GM12891 (cell line): ENCODE measurements at regions not wholly inside any gene's neighbourhood (a gene's known extent, or its start where the extent isn't known, plus 50 kb on each side); places are given as distances from the start of the nearest gene placed in this dataset.

Experiments
- DNase-seq: peaks from one replicate; pipeline ENCODE4 v3.0.0; 2011; ENCODE audit warnings: low spot score; ENCODE audit not compliant: insufficient read length
- FAIRE-seq: peaks from 2 replicates; lab custom pipeline; 2011; peaks lifted over from hg19 to GRCh38; lab: Jason Lieb, UNC
- PAX5 ChIP-seq: IDR thresholded peaks from 2 replicates; pipeline ENCODE4 v1.6.1; 2011; ENCODE audit warnings: low read length, moderate library complexity, mild to moderate bottlenecking; ENCODE audit not compliant: insufficient read depth, severe bottlenecking
- POLR2A ChIP-seq: IDR thresholded peaks from 2 replicates; pipeline ENCODE4 v1.6.1; 2011; ENCODE audit warnings: low read depth, low read length, control low read depth
- POLR2AphosphoS5 ChIP-seq: IDR thresholded peaks from 2 replicates; pipeline ENCODE4 v1.6.1; 2011; ENCODE audit warnings: low read depth, low read length, control low read depth
- POU2F2 ChIP-seq: IDR thresholded peaks from 2 replicates; pipeline ENCODE4 v1.6.1; 2011; ENCODE audit warnings: low read depth, mild to moderate bottlenecking, control low read depth, low read length, moderate library complexity
- SPI1 ChIP-seq: IDR thresholded peaks from 2 replicates; pipeline ENCODE4 v1.6.1; 2011; ENCODE audit warnings: low read depth, low read length, control low read depth
- TAF1 ChIP-seq: IDR thresholded peaks from 2 replicates; pipeline ENCODE4 v1.6.1; 2011; ENCODE audit warnings: low read depth, low read length, control low read depth

DNA sequence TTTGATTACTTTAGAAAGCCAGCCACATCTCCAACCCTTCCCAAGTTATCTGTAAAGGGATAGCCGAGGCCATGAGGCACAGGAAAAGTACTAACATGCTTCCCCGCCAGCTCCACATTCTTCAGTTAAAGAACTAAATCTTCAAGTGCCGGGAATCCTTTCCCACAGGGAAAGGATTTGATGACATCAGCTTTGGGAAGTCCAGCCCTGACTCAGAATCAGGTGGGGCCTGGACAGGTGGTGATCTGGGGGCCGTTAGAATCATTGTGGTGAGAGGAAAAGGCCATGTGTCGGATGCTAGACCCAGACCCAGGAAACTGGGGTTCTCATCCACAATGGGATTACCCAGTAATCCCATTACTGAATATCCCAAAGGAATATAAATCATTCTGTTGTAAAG, 580.0 kb downstream of the QKI start:
- FAIRE-seq (no peak), DNase-seq (no peak)
- TF ChIP-seq POU2F2 = no peak
- TF ChIP-seq POLR2A = no peak
- TF ChIP-seq SPI1 = no peak
- no peak for TF ChIP-seq PAX5
- no peak for TF ChIP-seq POLR2AphosphoS5
- TF ChIP-seq TAF1 = no peak

DNA sequence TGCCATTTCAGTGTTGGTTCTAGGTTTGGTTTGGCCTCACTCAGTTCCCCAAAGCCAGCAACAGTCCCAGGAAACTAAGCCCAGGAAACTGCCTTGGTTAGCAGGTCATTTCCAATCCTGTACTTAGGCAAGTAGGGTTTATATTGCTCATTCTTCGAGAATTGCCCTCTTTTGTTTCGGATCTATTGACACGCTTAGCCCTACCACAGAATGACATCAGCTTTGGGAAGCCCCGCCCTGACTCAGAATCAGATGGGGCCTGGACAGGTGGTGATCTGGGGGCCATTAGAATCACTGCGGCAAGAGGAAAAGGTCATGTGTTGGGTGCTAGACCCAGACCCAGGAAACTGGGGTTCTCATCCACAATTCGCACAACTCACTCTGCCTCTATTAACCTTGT, 578.2 kb downstream of the QKI start:
- TF ChIP-seq SPI1 (no peak), POLR2AphosphoS5 (no peak), PAX5 (no peak), POLR2A (no peak), POU2F2 (no peak), TAF1 (no peak)
- DNase-seq = no peak
- FAIRE-seq = no peak

GRCh38 chr6:163992056-163992455, 577.5 kb downstream of the QKI start:
- DNase-seq (no peak), FAIRE-seq (no peak)
- TF ChIP-seq TAF1 (no peak), PAX5 (no peak), POLR2AphosphoS5 (no peak), POU2F2 (no peak), POLR2A (no peak), SPI1 (no peak)

- FAIRE-seq = no peak
- TF ChIP-seq POLR2AphosphoS5 (no peak), POLR2A (no peak), PAX5 (no peak), POU2F2 (no peak), TAF1 (no peak), SPI1 (no peak)
Measured at GRCh38 chr6:163991321-163991720, 576.8 kb downstream of the QKI start.

DNA sequence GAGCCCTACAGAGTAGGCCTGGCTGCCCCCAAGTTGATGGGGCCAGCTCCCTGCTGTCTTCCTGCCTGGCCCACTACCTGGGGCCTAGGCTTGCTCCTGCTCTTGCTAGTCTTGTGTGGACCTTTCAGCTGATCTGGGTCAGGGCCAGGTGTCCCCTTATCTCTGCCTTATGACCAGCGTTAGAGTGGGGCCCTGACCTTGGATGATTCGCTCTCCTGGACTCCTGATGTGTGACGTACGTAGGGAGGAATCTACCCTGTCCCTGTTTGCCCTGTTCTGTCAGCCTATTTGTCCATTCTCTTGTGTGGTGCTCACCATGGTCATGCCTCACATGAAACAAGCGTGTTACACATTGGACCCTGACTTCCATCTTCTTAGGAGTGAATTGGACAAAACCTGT, 571.8 kb downstream of the QKI start:
- FAIRE-seq = no peak
- DNase-seq = no peak
- TF ChIP-seq PAX5 (no peak), TAF1 (no peak), SPI1 (no peak), POLR2AphosphoS5 (no peak), POLR2A (no peak), POU2F2 (no peak)

More at GRCh38 chr6:163991321-163991720, 576.8 kb downstream of the QKI start:
- DNase-seq = no peak

DNA sequence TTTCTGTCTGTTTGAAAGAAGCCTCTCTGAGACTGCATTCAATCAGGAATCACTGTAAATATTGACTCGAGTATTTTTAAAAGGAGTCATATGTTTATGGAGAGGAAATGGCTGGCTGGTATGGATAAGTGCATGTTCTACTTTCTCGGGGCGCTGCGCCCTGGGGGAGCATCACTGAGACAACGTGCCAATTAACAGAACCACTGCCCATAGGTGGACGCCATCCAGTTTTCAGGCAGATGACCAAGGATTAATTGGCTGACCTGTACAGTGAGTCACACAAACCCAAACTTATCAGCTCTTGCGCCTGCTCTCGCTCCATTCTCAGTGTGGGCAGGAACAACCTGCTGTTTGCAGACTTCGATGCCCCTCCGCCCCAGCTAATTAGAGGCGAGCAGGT, 571.2 kb downstream of the QKI start:
- DNase-seq (no peak), FAIRE-seq (no peak)
- TF ChIP-seq POLR2A (no peak), PAX5 (no peak), SPI1 (no peak), POLR2AphosphoS5 (no peak), POU2F2 (no peak), TAF1 (no peak)

DNA sequence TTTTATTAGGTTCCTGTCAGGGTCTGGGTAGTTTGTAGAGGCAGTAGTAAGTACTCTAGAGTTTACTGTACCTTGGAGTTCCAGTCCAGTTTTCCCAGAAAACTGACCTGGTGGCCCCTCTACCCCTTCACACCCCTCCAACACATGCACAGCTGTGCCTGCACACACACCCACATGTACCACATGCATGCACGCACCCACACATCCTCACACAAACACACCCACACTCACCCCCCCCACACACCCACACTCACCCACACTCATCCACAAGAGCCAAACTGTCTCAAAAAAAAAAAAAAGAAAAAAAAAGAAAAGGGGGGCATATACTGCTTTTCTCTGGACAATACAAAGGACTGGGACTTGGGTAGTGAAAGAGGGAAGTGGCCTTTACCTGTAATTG, 570.5 kb downstream of the QKI start:
- DNase-seq (no peak), FAIRE-seq (no peak)
- TF ChIP-seq POLR2AphosphoS5 (no peak), TAF1 (no peak), SPI1 (peak; percentile 17; the same call in 1 of the 2 replicates), POU2F2 (no peak)

DNA sequence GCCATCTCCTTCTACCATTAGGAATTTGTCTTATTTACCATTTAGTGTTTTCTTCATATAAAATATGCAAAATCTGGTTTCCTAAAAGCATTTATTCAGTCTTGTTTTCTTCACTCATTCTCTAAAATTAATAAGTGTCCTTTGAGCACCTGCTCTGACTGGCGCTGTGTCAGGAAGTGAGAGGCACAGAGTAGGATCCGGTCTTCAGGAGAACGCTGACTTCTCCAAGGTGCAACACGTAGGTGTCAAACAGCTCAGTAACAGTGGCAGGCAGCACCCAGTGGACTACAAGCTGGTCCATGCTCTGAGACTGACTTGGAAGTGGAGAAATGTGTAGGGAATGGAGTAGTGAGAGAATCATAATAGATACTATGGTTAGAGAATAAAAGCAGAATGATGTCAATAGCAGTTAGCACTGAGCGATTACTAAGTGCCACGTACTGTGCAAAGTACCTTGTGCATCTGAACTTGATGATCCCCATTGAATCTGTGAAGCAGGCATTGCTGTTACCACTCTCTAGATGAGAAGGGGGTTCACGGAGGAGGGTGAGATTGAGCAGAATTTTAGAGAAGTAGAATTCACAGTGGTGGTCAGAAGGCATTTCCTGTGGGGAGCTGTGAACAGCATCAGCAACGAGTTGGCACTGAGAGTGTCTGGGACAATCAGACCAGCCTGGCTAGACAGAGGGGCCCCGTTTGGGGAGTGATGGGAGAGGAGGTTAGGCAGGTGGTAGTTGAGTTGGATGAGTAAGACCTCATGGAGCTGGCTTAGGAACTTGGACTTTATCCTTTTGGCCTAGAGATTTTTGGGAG, 569.8 kb downstream of the QKI start:
- FAIRE-seq (peak; percentile 93), DNase-seq (no peak)
- TF ChIP-seq TAF1 = no peak
- no peak for TF ChIP-seq POLR2AphosphoS5
- no peak for TF ChIP-seq SPI1
- TF ChIP-seq POLR2A = no peak
- TF ChIP-seq PAX5 = no peak
- TF ChIP-seq POU2F2 = no peak

DNA sequence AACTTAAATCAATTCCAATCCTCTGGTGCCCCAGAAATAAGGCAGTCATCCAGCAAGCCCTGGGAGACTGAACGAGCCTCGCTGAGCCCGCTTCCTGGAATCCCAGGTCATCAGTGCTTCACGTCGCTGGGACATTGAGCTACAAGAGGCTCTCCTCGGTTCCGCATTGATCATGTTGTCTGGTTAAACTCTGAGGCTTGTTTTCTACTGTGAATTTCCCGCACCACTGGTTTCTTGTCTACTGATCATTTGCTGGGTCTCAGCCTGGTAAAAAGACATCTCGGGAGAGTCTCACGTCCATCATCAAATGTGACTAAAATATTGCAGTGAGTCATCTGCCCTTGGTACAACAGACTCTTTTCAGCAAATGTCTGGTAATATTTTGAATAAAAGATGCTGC, 569.2 kb downstream of the QKI start:
- no peak for DNase-seq
- no peak for FAIRE-seq
- TF ChIP-seq PAX5 (no peak), TAF1 (no peak), POLR2A (no peak), POU2F2 (no peak), SPI1 (no peak), POLR2AphosphoS5 (no peak)

DNA sequence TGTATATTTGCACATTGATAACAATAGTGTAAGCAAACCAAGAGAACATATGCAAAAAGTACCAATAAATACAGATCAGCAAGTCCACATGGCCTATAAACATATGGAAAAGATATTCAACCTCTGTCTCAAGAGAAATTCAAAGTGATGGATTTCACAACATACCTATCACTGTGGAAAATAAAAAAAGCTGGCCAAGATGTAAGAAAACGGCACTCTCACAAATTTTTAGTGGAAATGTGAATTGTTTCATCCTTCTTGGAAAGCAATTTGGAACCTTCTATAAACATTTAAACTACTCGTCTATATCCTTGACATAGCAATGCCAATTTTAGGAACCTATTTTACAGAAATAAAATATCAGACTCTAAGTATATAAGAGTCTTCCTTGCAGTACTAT, 559.8 kb downstream of the QKI start:
- DNase-seq (no peak), FAIRE-seq (no peak)
- TF ChIP-seq POLR2A (no peak), POLR2AphosphoS5 (no peak), PAX5 (no peak), POU2F2 (no peak), TAF1 (no peak), SPI1 (no peak)
